Endodermal cell (in vitro differentiated cells): ENCODE measurements at regions not wholly inside any gene's neighbourhood (a gene's known extent, or its start where the extent isn't known, plus 50 kb on each side); places are given as distances from the start of the nearest gene placed in this dataset.

Experiments used
- DNase-seq: peaks from one replicate; pipeline ENCODE4 v3.0.0-alpha.2; 2017
- H3K27ac ChIP-seq: 2 replicates; pipeline ENCODE4 v1.5.1; 2013; ENCODE audit warnings: mild to moderate bottlenecking, low read depth, low read length, moderate library complexity
- H3K27me3 ChIP-seq: 2 replicates; pipeline ENCODE4 v1.6.1; 2013; ENCODE audit warnings: mild to moderate bottlenecking, low read length, moderate library complexity; ENCODE audit not compliant: insufficient read depth, control insufficient read depth, poor library complexity, severe bottlenecking
- H3K36me3 ChIP-seq: 2 replicates; pipeline ENCODE4 v1.7.0; 2013; ENCODE audit warnings: mild to moderate bottlenecking, low read length, moderate library complexity; ENCODE audit not compliant: control insufficient read depth, insufficient read depth
- H3K4me1 ChIP-seq: one replicate; pipeline ENCODE4 v1.7.0; 2013; ENCODE audit warnings: low read length; ENCODE audit not compliant: control insufficient read depth, insufficient read depth
- H3K4me3 ChIP-seq: 2 replicates; pipeline ENCODE4 v1.5.1; 2013; ENCODE audit warnings: mild to moderate bottlenecking, low read length, moderate library complexity
- H3K9ac ChIP-seq: 2 replicates; pipeline ENCODE4 v1.6.1; 2013; ENCODE audit warnings: mild to moderate bottlenecking, low read length, moderate library complexity; ENCODE audit not compliant: poor library complexity, severe bottlenecking; ENCODE audit errors: extremely low read depth
- H3K9me3 ChIP-seq: 2 replicates; pipeline ENCODE4 v1.6.1; 2013; ENCODE audit warnings: mild to moderate bottlenecking, low read length, moderate library complexity; ENCODE audit not compliant: control insufficient read depth
- H3K27ac Mint-ChIP-seq: 2 replicates; pipeline ENCODE4 v1.8.0; 2020; ENCODE audit warnings: mixed read lengths
- H3K27me3 Mint-ChIP-seq: 2 replicates; pipeline ENCODE4 v1.8.0; 2021; ENCODE audit warnings: mild to moderate bottlenecking, mixed read lengths; ENCODE audit not compliant: insufficient read depth
- H3K36me3 Mint-ChIP-seq: 2 replicates; pipeline ENCODE4 v1.8.0; 2020; ENCODE audit warnings: low read depth, mixed read lengths
- H3K4me1 Mint-ChIP-seq: 2 replicates; pipeline ENCODE4 v1.8.0; 2020; ENCODE audit warnings: mixed read lengths
- H3K4me3 Mint-ChIP-seq: 2 replicates; pipeline ENCODE4 v1.8.0; 2020; ENCODE audit warnings: mild to moderate bottlenecking, moderate library complexity, mixed read lengths
- H3K9me3 Mint-ChIP-seq: 2 replicates; pipeline ENCODE4 v1.8.0; 2020; ENCODE audit warnings: mild to moderate bottlenecking, mixed read lengths
- WGBS, 2 experiments: methylation state at CpG; one replicate each; pipeline versions ENCODE4 v1.1.5 to v1.1.7; 2013; ENCODE audit warnings: missing lambda C conversion rate in 2 of 2, mixed read lengths in 1 of 2; ENCODE audit not compliant: insufficient coverage in 1 of 2, insufficient read length in 1 of 2; 5-methylcytosine and 5-hydroxymethylcytosine counted together
- TF ChIP-seq, protein P1 (sequence below): fragments of 200-600 bp; sonication (generic); conservative IDR thresholded peaks from 2 replicates; pipeline ENCODE4 v1.5.0; 2021; ENCODE audit warnings: antibody characterized with exemption, mild to moderate bottlenecking

GRCh38 chr2:6423157-6423556, 442.6 kb downstream of the CMPK2 start:
- H3K36me3 ChIP-seq, result no peaks in the 10 kb centered on the region

GRCh38 chr2:6423944-6424343, 441.8 kb downstream of the CMPK2 start:
- TF ChIP-seq, protein P1, sequence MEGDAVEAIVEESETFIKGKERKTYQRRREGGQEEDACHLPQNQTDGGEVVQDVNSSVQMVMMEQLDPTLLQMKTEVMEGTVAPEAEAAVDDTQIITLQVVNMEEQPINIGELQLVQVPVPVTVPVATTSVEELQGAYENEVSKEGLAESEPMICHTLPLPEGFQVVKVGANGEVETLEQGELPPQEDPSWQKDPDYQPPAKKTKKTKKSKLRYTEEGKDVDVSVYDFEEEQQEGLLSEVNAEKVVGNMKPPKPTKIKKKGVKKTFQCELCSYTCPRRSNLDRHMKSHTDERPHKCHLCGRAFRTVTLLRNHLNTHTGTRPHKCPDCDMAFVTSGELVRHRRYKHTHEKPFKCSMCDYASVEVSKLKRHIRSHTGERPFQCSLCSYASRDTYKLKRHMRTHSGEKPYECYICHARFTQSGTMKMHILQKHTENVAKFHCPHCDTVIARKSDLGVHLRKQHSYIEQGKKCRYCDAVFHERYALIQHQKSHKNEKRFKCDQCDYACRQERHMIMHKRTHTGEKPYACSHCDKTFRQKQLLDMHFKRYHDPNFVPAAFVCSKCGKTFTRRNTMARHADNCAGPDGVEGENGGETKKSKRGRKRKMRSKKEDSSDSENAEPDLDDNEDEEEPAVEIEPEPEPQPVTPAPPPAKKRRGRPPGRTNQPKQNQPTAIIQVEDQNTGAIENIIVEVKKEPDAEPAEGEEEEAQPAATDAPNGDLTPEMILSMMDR, result no peak
- Histone ChIP-seq H3K4me1 (peaks cover 2% of the 10 kb centered on the region), H3K27ac (no peak overlapping the region), H3K27me3 (no peaks in the 10 kb centered on the region), H3K4me3 (no peak overlapping the region), H3K9me3 (peaks cover 10% of the 10 kb centered on the region), H3K36me3 (no peaks in the 10 kb centered on the region), H3K9ac (no peak overlapping the region)
- DNase-seq, result no peak
- no peak overlapping the region for H3K4me3 Mint-ChIP-seq
- H3K27ac Mint-ChIP-seq, result no peak overlapping the region
- H3K9me3 Mint-ChIP-seq, result peaks cover 6% of the 10 kb centered on the region
- no peaks in the 10 kb centered on the region for H3K27me3 Mint-ChIP-seq
- peaks cover 6% of the 10 kb centered on the region for H3K4me1 Mint-ChIP-seq
- no peaks in the 10 kb centered on the region for H3K36me3 Mint-ChIP-seq
- 82 to 87% methylated on average over 6 of the region's 6 CpGs for WGBS, 2 experiments

More at GRCh38 chr2:6423157-6423556, 442.6 kb downstream of the CMPK2 start:
- Mint-ChIP-seq H3K27ac (no peak overlapping the region), H3K4me3 (no peak overlapping the region), H3K9me3 (peaks cover 6% of the 10 kb centered on the region), H3K27me3 (no peaks in the 10 kb centered on the region), H3K36me3 (no peaks in the 10 kb centered on the region), H3K4me1 (peaks cover 6% of the 10 kb centered on the region)
- Histone ChIP-seq H3K4me3 (no peak overlapping the region), H3K4me1 (no peaks in the 10 kb centered on the region), H3K9me3 (peaks cover 5% of the 10 kb centered on the region), H3K27me3 (no peaks in the 10 kb centered on the region), H3K27ac (no peak overlapping the region), H3K9ac (no peak overlapping the region)
- 95% methylated on average over 1 of the region's 1 CpG; no CpG with 5 or more reads in 1 of the 2 experiments for WGBS, 2 experiments
- TF ChIP-seq, protein P1, result no peak
- no peak for DNase-seq

DNA sequence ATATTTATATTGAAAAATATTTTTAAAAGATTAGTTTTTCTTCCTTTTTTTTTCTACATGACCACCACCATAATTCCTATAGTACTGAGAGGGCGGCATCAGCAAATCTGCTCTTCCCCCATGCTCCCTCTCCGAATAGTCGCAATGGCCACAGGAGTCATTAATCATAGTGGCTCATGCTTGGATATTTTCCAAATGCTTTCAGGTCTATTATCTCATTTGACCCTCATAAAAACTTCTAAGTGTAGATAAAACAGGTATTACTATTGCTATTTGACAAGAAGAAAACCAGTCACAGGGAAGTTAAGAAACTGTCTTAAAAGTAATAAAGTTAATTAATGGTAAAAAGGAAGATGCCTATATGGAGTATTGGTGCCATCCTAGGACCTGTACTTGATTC, 440.7 kb downstream of the CMPK2 start:
- H3K4me3 ChIP-seq, result no peak overlapping the region
- TF ChIP-seq, protein P1, result no peak
- peaks cover 7% of the 10 kb centered on the region for H3K4me1 ChIP-seq
- Mint-ChIP-seq H3K27ac (no peak overlapping the region), H3K9me3 (peaks cover 9% of the 10 kb centered on the region), H3K4me3 (no peak overlapping the region), H3K27me3 (no peaks in the 10 kb centered on the region), H3K4me1 (peaks cover 16% of the 10 kb centered on the region), H3K36me3 (no peaks in the 10 kb centered on the region)
- H3K27me3 ChIP-seq, result no peaks in the 10 kb centered on the region
- H3K36me3 ChIP-seq, result no peaks in the 10 kb centered on the region
- no peak for DNase-seq
- no peak overlapping the region for H3K27ac ChIP-seq
- no peak overlapping the region for H3K9ac ChIP-seq
- peaks cover 10% of the 10 kb centered on the region for H3K9me3 ChIP-seq
- WGBS, 2 experiments, result 94 to 100% methylated on average over 3 of the region's 3 CpGs
